ENCODE measurements at regions not wholly inside any gene's neighbourhood (a gene's known extent, or its start where the extent isn't known, plus 50 kb on each side); places are given as distances from the start of the nearest gene placed in this dataset.
A peak's percentile ranks its signal among the peaks of the same experiment; 100 is the strongest.

GRCh38 chr3:162012633-162013032 lies 516.0 kb downstream of the OTOL1 start:
- no TSS peak for BruUV-seq (replicated peaks)
- CTCF ChIA-PET = no interaction called here

DNA sequence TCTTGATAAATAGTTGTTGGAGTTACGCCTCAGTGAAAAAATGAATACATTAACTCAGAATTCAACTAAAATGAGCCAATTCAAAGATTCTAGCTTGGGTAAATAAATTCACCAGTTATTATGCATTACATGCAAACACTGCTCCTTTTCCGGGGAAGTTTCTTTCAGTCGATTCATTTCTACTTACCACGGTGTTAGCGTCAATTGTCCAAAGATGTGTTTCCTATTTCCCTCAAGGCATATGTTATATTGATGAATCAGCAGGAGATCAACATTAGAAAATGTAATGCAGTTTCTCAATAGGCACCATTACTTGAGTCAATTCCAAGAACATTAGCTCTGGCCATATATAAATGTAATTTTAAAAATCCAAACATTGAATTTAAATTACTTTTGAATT lies 517.7 kb downstream of the OTOL1 start:
- Histone ChIP-seq H3K4me3 (ENCODE audit: low read depth, low read length, poor library complexity, severe bottlenecking) (no peak overlapping the region), H3K4me1 (ENCODE audit: insufficient read depth, low read length, poor library complexity, severe bottlenecking) (peaks cover 44% of the 10 kb centered on the region), H3K9me3 (ENCODE audit: low read depth, low read length, poor library complexity, severe bottlenecking) (no peaks in the 10 kb centered on the region), H3K36me3 (ENCODE audit: insufficient read depth, low read length, poor library complexity, severe bottlenecking) (no peaks in the 10 kb centered on the region), H3K27me3 (replicated peaks; ENCODE audit: insufficient read depth, low read depth, low read length, poor library complexity) (no peaks in the 10 kb centered on the region), H3K27ac (ENCODE audit: low read depth, low read length, poor library complexity, severe bottlenecking) (peak overlapping the region; percentile 50)
- CTCF ChIA-PET = no interaction called here
- BruUV-seq (replicated peaks) = no TSS peak
- DNase-seq (ENCODE audit: low spot score) = peak; percentile 76
- POLR2A ChIA-PET (ENCODE audit: low non-redundant PET) = no interaction called here
- intact Hi-C loops (cut with micrococcal nuclease; ENCODE audit: unreplicated experiment) = no loop called here
- TF ChIP-seq, protein P1, sequence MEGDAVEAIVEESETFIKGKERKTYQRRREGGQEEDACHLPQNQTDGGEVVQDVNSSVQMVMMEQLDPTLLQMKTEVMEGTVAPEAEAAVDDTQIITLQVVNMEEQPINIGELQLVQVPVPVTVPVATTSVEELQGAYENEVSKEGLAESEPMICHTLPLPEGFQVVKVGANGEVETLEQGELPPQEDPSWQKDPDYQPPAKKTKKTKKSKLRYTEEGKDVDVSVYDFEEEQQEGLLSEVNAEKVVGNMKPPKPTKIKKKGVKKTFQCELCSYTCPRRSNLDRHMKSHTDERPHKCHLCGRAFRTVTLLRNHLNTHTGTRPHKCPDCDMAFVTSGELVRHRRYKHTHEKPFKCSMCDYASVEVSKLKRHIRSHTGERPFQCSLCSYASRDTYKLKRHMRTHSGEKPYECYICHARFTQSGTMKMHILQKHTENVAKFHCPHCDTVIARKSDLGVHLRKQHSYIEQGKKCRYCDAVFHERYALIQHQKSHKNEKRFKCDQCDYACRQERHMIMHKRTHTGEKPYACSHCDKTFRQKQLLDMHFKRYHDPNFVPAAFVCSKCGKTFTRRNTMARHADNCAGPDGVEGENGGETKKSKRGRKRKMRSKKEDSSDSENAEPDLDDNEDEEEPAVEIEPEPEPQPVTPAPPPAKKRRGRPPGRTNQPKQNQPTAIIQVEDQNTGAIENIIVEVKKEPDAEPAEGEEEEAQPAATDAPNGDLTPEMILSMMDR (conservative IDR thresholded peaks at IDR 0.05; ENCODE audit: low read depth, low read length) = no peak
- TF ChIP-seq EZH2 (IDR thresholded peaks at IDR 0.05; ENCODE audit: borderline replicate concordance, low read depth, low read length, poor library complexity, severe bottlenecking) = no peak

More at GRCh38 chr3:162012633-162013032, 516.0 kb downstream of the OTOL1 start:
- TF ChIP-seq EZH2 (IDR thresholded peaks at IDR 0.05; ENCODE audit: borderline replicate concordance, low read depth, low read length, poor library complexity, severe bottlenecking) = no peak
- Histone ChIP-seq H3K9me3 (ENCODE audit: low read depth, low read length, poor library complexity, severe bottlenecking) (peaks cover 6% of the 10 kb centered on the region), H3K4me3 (ENCODE audit: low read depth, low read length, poor library complexity, severe bottlenecking) (no peak overlapping the region), H3K27ac (ENCODE audit: low read depth, low read length, poor library complexity, severe bottlenecking) (no peak overlapping the region), H3K27me3 (replicated peaks; ENCODE audit: insufficient read depth, low read depth, low read length, poor library complexity) (no peaks in the 10 kb centered on the region), H3K4me1 (ENCODE audit: insufficient read depth, low read length, poor library complexity, severe bottlenecking) (peaks cover 44% of the 10 kb centered on the region), H3K36me3 (ENCODE audit: insufficient read depth, low read length, poor library complexity, severe bottlenecking) (no peaks in the 10 kb centered on the region)
- intact Hi-C loops (cut with micrococcal nuclease; ENCODE audit: unreplicated experiment) = no loop called here
- no peak for DNase-seq (ENCODE audit: low spot score)
- POLR2A ChIA-PET (ENCODE audit: low non-redundant PET) = no interaction called here

GRCh38 chr3:162015856-162016255 lies 519.2 kb downstream of the OTOL1 start:
- H3K36me3 ChIP-seq (ENCODE audit: insufficient read depth, low read length, poor library complexity, severe bottlenecking) = no peaks in the 10 kb centered on the region
- ChIA-PET POLR2A (ENCODE audit: low non-redundant PET) (no interaction called here), CTCF (no interaction called here)
- no peaks in the 10 kb centered on the region for H3K27me3 ChIP-seq (replicated peaks; ENCODE audit: insufficient read depth, low read depth, low read length, poor library complexity)
- peak overlapping the region; percentile 50 for H3K27ac ChIP-seq (ENCODE audit: low read depth, low read length, poor library complexity, severe bottlenecking)
- no peak overlapping the region for H3K4me3 ChIP-seq (ENCODE audit: low read depth, low read length, poor library complexity, severe bottlenecking)
- peaks cover 44% of the 10 kb centered on the region for H3K4me1 ChIP-seq (ENCODE audit: insufficient read depth, low read length, poor library complexity, severe bottlenecking)
- no peaks in the 10 kb centered on the region for H3K9me3 ChIP-seq (ENCODE audit: low read depth, low read length, poor library complexity, severe bottlenecking)
- BruUV-seq (replicated peaks) = no TSS peak
- no peak for TF ChIP-seq EZH2 (IDR thresholded peaks at IDR 0.05; ENCODE audit: borderline replicate concordance, low read depth, low read length, poor library complexity, severe bottlenecking)
- TF ChIP-seq, protein P1 (conservative IDR thresholded peaks at IDR 0.05; ENCODE audit: low read depth, low read length) = no peak
- peak; percentile 83 for DNase-seq (ENCODE audit: low spot score)
- intact Hi-C loops (cut with micrococcal nuclease; ENCODE audit: unreplicated experiment) = no loop called here

DNA sequence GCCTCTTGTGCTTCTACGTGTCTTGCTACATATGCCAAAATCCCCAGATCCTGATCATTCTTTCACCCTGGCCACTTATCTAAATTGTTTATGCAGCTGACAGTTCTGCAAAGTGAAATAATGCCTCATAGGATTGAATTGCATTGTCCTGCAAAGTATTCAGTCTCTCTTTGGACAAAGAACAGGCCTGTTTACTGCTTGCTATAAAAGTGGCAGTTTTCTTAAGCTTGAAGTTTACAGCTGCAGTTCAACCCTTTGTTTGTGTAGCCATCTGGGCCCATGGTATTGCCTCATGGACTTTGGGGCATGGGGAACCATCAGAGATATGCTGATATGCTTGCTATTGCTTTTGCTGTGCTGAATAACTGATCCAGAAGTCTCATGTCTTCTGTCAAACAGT lies 523.2 kb downstream of the OTOL1 start:
- Histone ChIP-seq H3K4me3 (ENCODE audit: low read depth, low read length, poor library complexity, severe bottlenecking) (no peak overlapping the region), H3K9me3 (ENCODE audit: low read depth, low read length, poor library complexity, severe bottlenecking) (no peaks in the 10 kb centered on the region), H3K36me3 (ENCODE audit: insufficient read depth, low read length, poor library complexity, severe bottlenecking) (no peaks in the 10 kb centered on the region), H3K27ac (ENCODE audit: low read depth, low read length, poor library complexity, severe bottlenecking) (no peak overlapping the region), H3K27me3 (replicated peaks; ENCODE audit: insufficient read depth, low read depth, low read length, poor library complexity) (no peaks in the 10 kb centered on the region), H3K4me1 (ENCODE audit: insufficient read depth, low read length, poor library complexity, severe bottlenecking) (peaks cover 35% of the 10 kb centered on the region)
- intact Hi-C loops (cut with micrococcal nuclease; ENCODE audit: unreplicated experiment) = no loop called here
- ChIA-PET CTCF (no interaction called here), POLR2A (ENCODE audit: low non-redundant PET) (no interaction called here)
- BruUV-seq (replicated peaks) = no TSS peak
- TF ChIP-seq, protein P1 (conservative IDR thresholded peaks at IDR 0.05; ENCODE audit: low read depth, low read length) = no peak
- no peak for TF ChIP-seq EZH2 (IDR thresholded peaks at IDR 0.05; ENCODE audit: borderline replicate concordance, low read depth, low read length, poor library complexity, severe bottlenecking)
- no peak for DNase-seq (ENCODE audit: low spot score)

Measured in A673 (cell line).